Progenitor cell of endocrine pancreas (in vitro differentiated cells): ENCODE measurements at regions not wholly inside any gene's neighbourhood (a gene's known extent, or its start where the extent isn't known, plus 50 kb on each side); places are given as distances from the start of the nearest gene placed in this dataset.
A peak's percentile ranks its signal among the peaks of the same experiment; 100 is the strongest.

Experiments used
- DNase-seq: peaks from one replicate; pipeline ENCODE4 v3.0.0; 2021; ENCODE audit warnings: low spot score; ENCODE audit not compliant: unreplicated experiment
- H3K27ac Mint-ChIP-seq: 2 replicates; pipeline ENCODE4 v1.8.0; 2021; ENCODE audit warnings: mild to moderate bottlenecking, moderate library complexity, mixed read lengths
- H3K27me3 Mint-ChIP-seq: 2 replicates; pipeline ENCODE4 v1.8.0; 2021; ENCODE audit warnings: mixed read lengths
- H3K36me3 Mint-ChIP-seq: 2 replicates; pipeline ENCODE4 v1.8.0; 2022; ENCODE audit warnings: mixed read lengths; ENCODE audit not compliant: insufficient read depth
- H3K4me1 Mint-ChIP-seq: 2 replicates; pipeline ENCODE4 v1.8.0; 2021; ENCODE audit warnings: low read depth, mixed read lengths
- H3K4me3 Mint-ChIP-seq: 2 replicates; pipeline ENCODE4 v1.8.0; 2021; ENCODE audit warnings: low read depth, mild to moderate bottlenecking, moderate library complexity, mixed read lengths
- H3K9me3 Mint-ChIP-seq: 2 replicates; pipeline ENCODE4 v1.8.0; 2021; ENCODE audit warnings: low read depth, mixed read lengths
- CTCF ChIP-seq: fragments of 200-600 bp; sonication (generic); IDR thresholded peaks from one replicate; pipeline ENCODE4 v1.5.0; 2021; ENCODE audit warnings: antibody characterized with exemption, mild to moderate bottlenecking; ENCODE audit not compliant: unreplicated experiment

DNA sequence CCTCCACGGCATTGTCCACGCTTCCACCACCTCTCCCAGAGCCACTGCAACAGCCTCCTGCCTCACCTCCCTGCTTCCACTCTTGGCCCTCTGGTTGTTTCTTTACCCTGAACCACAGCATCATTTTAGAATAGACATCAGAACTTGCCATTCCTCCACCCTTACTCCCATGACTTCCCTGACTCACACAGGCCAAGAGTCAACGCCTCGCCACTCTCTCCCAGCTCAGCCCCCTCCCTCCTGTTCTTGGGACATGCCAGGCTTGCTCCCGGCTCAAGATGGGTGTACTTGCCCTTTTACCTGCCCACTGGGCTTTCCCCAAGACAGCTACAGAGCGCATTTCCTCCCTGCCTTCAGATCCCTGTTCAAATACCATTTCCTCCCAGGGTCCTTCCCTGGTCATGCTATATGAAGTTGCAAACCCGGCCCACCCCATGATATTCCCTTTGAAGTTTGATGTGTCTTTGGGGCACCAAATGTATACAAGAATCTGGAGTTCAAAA is 429.1 kb downstream of the RPS24 start:
- no peak for DNase-seq
- Mint-ChIP-seq H3K4me3 (no peak overlapping the region), H3K9me3 (no peaks in the 10 kb centered on the region), H3K4me1 (peaks cover 18% of the 10 kb centered on the region), H3K27ac (no peak overlapping the region), H3K27me3 (peaks cover 12% of the 10 kb centered on the region), H3K36me3 (no peaks in the 10 kb centered on the region)
- no peak for TF ChIP-seq CTCF

DNA sequence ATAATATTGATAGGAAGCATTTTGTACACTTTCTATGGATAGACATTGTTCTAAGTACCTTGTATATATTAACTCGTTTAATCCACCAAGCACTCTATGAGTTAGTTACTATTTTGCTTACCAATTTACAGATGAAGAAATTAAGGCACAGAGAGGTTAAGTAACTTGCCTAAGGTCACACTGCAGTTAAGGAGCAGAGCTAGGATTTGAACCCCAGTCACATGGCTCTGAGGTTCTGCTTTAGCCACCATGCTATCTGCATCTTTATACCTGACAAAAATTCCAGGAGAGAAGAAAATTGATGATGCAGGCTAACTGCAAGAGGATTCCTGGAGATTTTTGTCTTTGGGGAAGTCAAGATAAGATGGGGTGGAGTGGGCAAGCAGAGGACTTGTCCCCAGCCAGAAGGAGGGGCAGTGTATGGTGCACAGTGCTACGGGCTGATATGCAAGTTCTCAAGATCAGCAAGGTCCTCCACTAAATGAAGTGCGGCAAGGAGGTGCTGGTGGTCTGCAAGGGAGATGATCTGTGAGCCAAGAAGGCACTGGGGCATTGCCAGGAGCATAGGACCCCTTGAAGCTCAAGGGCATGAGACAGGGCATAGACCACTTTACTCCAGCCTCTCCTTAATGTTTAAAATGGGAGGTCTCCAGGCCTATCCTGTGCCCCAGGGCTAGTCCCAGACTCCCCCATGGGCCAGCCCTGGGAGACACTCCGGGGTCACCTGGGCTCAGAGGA is 430.6 kb downstream of the RPS24 start:
- Mint-ChIP-seq H3K4me3 (no peak overlapping the region), H3K27ac (peak overlapping the region; percentile 54), H3K27me3 (peaks cover 12% of the 10 kb centered on the region), H3K4me1 (peaks cover 12% of the 10 kb centered on the region), H3K36me3 (no peaks in the 10 kb centered on the region), H3K9me3 (no peaks in the 10 kb centered on the region)
- TF ChIP-seq CTCF: no peak
- no peak for DNase-seq

DNA sequence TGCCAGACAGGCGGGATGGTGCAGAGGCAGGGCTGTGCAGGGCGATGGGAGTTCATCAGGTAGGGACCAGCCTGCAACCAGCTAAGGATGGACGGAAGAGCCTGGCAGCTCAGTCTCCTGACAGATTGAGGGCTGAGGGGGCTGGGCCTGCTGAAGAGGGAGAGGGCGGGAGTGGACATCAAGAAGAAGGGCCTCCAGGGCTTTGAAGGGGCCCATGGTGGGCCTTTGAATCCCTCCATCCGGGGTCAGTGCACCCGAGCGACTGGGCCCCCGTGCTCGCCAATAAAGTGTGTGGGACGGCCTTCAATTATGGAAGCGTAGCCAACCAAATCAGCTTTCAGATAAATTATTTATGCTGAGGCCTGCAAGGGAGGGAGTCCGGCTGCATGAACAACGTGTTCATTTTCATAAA is 431.2 kb downstream of the RPS24 start:
- DNase-seq: no peak
- TF ChIP-seq CTCF: no peak
- peak overlapping the region; percentile 54 for H3K27ac Mint-ChIP-seq
- H3K27me3 Mint-ChIP-seq: peaks cover 12% of the 10 kb centered on the region
- no peak overlapping the region for H3K4me3 Mint-ChIP-seq
- H3K36me3 Mint-ChIP-seq: no peaks in the 10 kb centered on the region
- H3K9me3 Mint-ChIP-seq: no peaks in the 10 kb centered on the region
- peaks cover 8% of the 10 kb centered on the region for H3K4me1 Mint-ChIP-seq

DNA sequence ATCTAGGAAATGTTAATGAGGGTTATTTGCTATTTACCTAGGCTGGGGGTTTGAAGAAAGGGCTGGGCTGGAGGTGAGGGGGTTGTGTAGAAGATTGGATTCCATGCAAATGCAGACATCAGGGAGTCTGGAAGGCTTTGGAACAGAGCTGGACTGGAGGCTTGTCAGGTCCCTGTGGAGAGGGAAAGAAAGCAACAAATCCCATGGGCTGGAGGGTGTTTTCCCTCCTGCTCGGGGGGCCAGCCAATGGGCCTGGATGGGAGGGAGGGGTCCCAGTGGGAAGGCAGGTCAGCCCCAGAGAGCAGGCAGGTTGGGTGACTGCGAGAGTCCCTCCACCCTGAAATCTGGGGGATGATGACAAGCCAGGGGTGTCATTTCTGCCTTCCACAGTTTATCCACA is 431.8 kb downstream of the RPS24 start:
- Mint-ChIP-seq H3K4me1 (peaks cover 7% of the 10 kb centered on the region), H3K27me3 (peaks cover 10% of the 10 kb centered on the region), H3K9me3 (no peaks in the 10 kb centered on the region)

More for the DNA sequence above, 431.8 kb downstream of the RPS24 start:
- H3K36me3 Mint-ChIP-seq: no peaks in the 10 kb centered on the region
- no peak for TF ChIP-seq CTCF
- no peak overlapping the region for H3K4me3 Mint-ChIP-seq
- H3K27ac Mint-ChIP-seq: no peak overlapping the region
- no peak for DNase-seq
